ENCODE measurements at regions not wholly inside any gene's neighbourhood (a gene's known extent, or its start where the extent isn't known, plus 50 kb on each side); places are given as distances from the start of the nearest gene placed in this dataset.

- TF ChIP-seq, protein P1, sequence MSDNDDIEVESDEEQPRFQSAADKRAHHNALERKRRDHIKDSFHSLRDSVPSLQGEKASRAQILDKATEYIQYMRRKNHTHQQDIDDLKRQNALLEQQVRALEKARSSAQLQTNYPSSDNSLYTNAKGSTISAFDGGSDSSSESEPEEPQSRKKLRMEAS (IDR thresholded peaks at IDR 0.05; ENCODE audit: low read depth, low read length), result no peak
- TF ChIP-seq CTCF (IDR thresholded peaks at IDR 0.05; ENCODE audit: low read depth, low read length), result no peak
- TF ChIP-seq MYC (IDR thresholded peaks at IDR 0.05; ENCODE audit: low read depth, low read length), result no peak
- no peak for TF ChIP-seq POLR2A (IDR thresholded peaks at IDR 0.05; ENCODE audit: extremely low read depth, insufficient read length)
Measured at GRCh38 chr4:85243857-85244256, 231.1 kb upstream of the ARHGAP24 start.
